MM.1S (cell line): ENCODE measurements at regions not wholly inside any gene's neighbourhood (a gene's known extent, or its start where the extent isn't known, plus 50 kb on each side); places are given as distances from the start of the nearest gene placed in this dataset.

Experiments used
- DNase-seq: peaks from one replicate; pipeline ENCODE4 v3.0.0-alpha.2; 2015
- H2AFZ ChIP-seq: fragments of 300-600 bp; sonication (generic); 2 replicates; pipeline ENCODE4 v1.6.0; 2016; ENCODE audit warnings: antibody characterized with exemption, low read length
- H3F3A ChIP-seq: fragments of 300-600 bp; sonication (generic); 2 replicates; pipeline ENCODE4 v1.6.1; 2016; ENCODE audit warnings: mild to moderate bottlenecking, antibody characterized with exemption, low read length, moderate library complexity, mixed read lengths; ENCODE audit not compliant: insufficient read depth
- H3K27ac ChIP-seq: fragments of 300-600 bp; sonication (generic); 2 replicates; pipeline ENCODE4 v1.5.1; 2016; ENCODE audit warnings: mild to moderate bottlenecking, low read length
- H3K27me3 ChIP-seq: fragments of 300-600 bp; sonication (generic); replicated peaks from 2 replicates; pipeline ENCODE4 v1.6.0; 2016; ENCODE audit warnings: low read length; ENCODE audit not compliant: insufficient read depth
- H3K36me3 ChIP-seq: fragments of 300-600 bp; sonication (generic); replicated peaks from 2 replicates; pipeline ENCODE4 v1.6.1; 2016; ENCODE audit warnings: mild to moderate bottlenecking, low read length, mixed read lengths; ENCODE audit not compliant: insufficient read depth
- H3K4me1 ChIP-seq: fragments of 300-600 bp; sonication (generic); 2 replicates; pipeline ENCODE4 v1.6.1; 2016; ENCODE audit warnings: low read length, mixed read lengths
- H3K4me2 ChIP-seq: fragments of 300-600 bp; sonication (generic); 2 replicates; pipeline ENCODE4 v1.6.0; 2016; ENCODE audit warnings: low read depth, low read length
- H3K4me3 ChIP-seq: fragments of 300-600 bp; sonication (generic); 2 replicates; pipeline ENCODE4 v1.5.1; 2016; ENCODE audit warnings: low read length, mixed read lengths
- H3K79me2 ChIP-seq: fragments of 300-600 bp; sonication (generic); 2 replicates; pipeline ENCODE4 v1.6.1; 2016; ENCODE audit warnings: mixed run types, low read length, mixed read lengths
- H3K9ac ChIP-seq: fragments of 300-600 bp; sonication (generic); 2 replicates; pipeline ENCODE4 v1.6.1; 2016; ENCODE audit warnings: low read length, mixed read lengths
- H3K9me2 ChIP-seq: fragments of 300-600 bp; sonication (generic); replicated peaks from 2 replicates; pipeline ENCODE4 v1.6.1; 2016; ENCODE audit warnings: mild to moderate bottlenecking, low read length, mixed read lengths; ENCODE audit not compliant: insufficient read depth
- H3K9me3 ChIP-seq: fragments of 300-600 bp; sonication (generic); replicated peaks from 2 replicates; pipeline ENCODE4 v1.6.1; 2016; ENCODE audit warnings: mild to moderate bottlenecking, low read length, mixed read lengths; ENCODE audit not compliant: insufficient read depth
- H4K20me1 ChIP-seq: fragments of 300-600 bp; sonication (generic); 2 replicates; pipeline ENCODE4 v1.6.1; 2016; ENCODE audit warnings: mild to moderate bottlenecking, low read length, moderate library complexity, mixed read lengths; ENCODE audit not compliant: insufficient read depth
- EZH2 ChIP-seq: fragments of 300-600 bp; sonication (generic); optimal IDR thresholded peaks from 2 replicates; pipeline ENCODE3; 2017; ENCODE audit warnings: low read depth, mild to moderate bottlenecking, antibody characterized with exemption, low read length, mixed read lengths
- EZH2phosphoT487 ChIP-seq: fragments of 300-600 bp; sonication (generic); IDR thresholded peaks from 2 replicates; pipeline ENCODE4 v1.6.1; 2018; ENCODE audit warnings: antibody characterized with exemption, low read length
- TF ChIP-seq, protein P1 (sequence below): fragments of 300-600 bp; sonication (generic); IDR thresholded peaks from 2 replicates; pipeline ENCODE4 v1.5.1; 2016; ENCODE audit warnings: antibody characterized with exemption, low read length, mixed read lengths

DNA sequence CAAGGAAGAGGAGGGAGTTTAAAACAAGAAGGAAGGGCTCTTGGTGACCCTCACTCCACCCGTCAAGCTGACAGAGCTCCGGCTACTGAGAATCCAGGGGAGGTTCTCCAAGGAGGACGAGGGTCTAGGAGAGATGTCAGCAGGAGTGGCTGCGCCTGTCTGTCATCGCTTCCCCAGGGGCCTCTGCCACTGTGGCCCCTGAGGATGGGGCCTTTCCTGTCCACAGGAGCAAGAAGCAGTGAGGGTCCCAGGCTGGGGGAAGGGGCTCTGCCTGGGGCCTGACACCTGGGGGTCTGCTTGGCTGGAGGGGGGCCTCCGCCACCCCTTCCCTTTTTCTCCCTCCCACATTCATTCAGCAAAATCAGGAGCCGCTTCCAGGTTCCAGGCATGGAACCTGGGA is 66.5 kb upstream of the TNRC6C start:
- no peak for TF ChIP-seq EZH2phosphoT487
- no peak for TF ChIP-seq EZH2
- TF ChIP-seq, protein P1, sequence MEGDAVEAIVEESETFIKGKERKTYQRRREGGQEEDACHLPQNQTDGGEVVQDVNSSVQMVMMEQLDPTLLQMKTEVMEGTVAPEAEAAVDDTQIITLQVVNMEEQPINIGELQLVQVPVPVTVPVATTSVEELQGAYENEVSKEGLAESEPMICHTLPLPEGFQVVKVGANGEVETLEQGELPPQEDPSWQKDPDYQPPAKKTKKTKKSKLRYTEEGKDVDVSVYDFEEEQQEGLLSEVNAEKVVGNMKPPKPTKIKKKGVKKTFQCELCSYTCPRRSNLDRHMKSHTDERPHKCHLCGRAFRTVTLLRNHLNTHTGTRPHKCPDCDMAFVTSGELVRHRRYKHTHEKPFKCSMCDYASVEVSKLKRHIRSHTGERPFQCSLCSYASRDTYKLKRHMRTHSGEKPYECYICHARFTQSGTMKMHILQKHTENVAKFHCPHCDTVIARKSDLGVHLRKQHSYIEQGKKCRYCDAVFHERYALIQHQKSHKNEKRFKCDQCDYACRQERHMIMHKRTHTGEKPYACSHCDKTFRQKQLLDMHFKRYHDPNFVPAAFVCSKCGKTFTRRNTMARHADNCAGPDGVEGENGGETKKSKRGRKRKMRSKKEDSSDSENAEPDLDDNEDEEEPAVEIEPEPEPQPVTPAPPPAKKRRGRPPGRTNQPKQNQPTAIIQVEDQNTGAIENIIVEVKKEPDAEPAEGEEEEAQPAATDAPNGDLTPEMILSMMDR: no peak
- H3K9me3 ChIP-seq: no peaks in the 10 kb centered on the region
- no peak overlapping the region for H3K4me2 ChIP-seq

DNA sequence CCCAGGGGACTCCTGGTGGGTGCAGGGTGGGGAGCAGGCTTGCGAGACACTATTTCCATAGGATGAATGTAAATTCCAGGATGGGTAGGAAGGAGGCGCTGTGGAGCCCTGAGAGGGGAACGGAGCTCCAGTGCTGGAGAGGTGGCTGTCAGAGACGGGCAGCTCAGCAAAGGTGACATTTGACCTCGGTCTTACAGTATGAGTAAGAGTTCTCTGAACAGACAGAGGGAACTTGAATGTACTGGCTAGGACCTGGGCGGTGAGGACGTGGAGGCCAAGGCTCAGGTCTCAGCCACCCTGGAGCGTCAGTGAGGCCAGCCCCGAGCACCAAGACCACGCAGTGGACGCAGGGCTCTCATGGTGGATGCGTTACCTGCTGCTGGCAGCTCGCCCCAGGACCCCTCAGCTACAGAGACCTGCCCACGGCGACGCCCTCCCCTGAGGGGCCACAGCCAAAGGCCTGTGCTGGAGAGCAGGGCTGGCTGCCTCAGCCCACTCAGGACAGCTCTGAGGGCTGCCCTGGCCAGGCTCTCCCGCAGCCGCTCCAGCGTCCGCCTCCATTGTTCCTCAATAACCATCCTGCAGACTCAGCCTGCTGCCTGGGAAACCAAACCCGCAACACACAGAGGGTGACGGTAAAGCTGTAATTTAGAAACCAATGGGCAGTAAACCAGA is 65.9 kb upstream of the TNRC6C start:
- no peaks in the 10 kb centered on the region for H3K36me3 ChIP-seq
- no peak overlapping the region for H3K4me2 ChIP-seq
- peaks cover 81% of the 10 kb centered on the region for H3K27me3 ChIP-seq
- TF ChIP-seq, protein P1: peak; percentile 46
- no peak for TF ChIP-seq EZH2phosphoT487
- H3K9me3 ChIP-seq: no peaks in the 10 kb centered on the region
- no peaks in the 10 kb centered on the region for H4K20me1 ChIP-seq
- no peaks in the 10 kb centered on the region for H3F3A ChIP-seq
- H3K9ac ChIP-seq: no peak overlapping the region
- no peak for DNase-seq
- no peaks in the 10 kb centered on the region for H3K79me2 ChIP-seq
- no peak overlapping the region for H2AFZ ChIP-seq
- H3K27ac ChIP-seq: no peak overlapping the region
- H3K9me2 ChIP-seq: no peaks in the 10 kb centered on the region
- no peak overlapping the region for H3K4me3 ChIP-seq
- H3K4me1 ChIP-seq: peaks cover 5% of the 10 kb centered on the region; the same call in 1 of the 2 replicates

More for the DNA sequence above, 66.5 kb upstream of the TNRC6C start:
- no peaks in the 10 kb centered on the region for H3K79me2 ChIP-seq
- H3K27ac ChIP-seq: no peak overlapping the region
- H2AFZ ChIP-seq: no peak overlapping the region
- no peaks in the 10 kb centered on the region for H3K36me3 ChIP-seq
- H3F3A ChIP-seq: no peaks in the 10 kb centered on the region
- H3K4me1 ChIP-seq: peaks cover 5% of the 10 kb centered on the region; the same call in 1 of the 2 replicates
- no peaks in the 10 kb centered on the region for H3K9me2 ChIP-seq
- no peaks in the 10 kb centered on the region for H4K20me1 ChIP-seq
- no peak for DNase-seq
- H3K27me3 ChIP-seq: peaks cover 81% of the 10 kb centered on the region
- H3K9ac ChIP-seq: no peak overlapping the region
- H3K4me3 ChIP-seq: no peak overlapping the region

DNA sequence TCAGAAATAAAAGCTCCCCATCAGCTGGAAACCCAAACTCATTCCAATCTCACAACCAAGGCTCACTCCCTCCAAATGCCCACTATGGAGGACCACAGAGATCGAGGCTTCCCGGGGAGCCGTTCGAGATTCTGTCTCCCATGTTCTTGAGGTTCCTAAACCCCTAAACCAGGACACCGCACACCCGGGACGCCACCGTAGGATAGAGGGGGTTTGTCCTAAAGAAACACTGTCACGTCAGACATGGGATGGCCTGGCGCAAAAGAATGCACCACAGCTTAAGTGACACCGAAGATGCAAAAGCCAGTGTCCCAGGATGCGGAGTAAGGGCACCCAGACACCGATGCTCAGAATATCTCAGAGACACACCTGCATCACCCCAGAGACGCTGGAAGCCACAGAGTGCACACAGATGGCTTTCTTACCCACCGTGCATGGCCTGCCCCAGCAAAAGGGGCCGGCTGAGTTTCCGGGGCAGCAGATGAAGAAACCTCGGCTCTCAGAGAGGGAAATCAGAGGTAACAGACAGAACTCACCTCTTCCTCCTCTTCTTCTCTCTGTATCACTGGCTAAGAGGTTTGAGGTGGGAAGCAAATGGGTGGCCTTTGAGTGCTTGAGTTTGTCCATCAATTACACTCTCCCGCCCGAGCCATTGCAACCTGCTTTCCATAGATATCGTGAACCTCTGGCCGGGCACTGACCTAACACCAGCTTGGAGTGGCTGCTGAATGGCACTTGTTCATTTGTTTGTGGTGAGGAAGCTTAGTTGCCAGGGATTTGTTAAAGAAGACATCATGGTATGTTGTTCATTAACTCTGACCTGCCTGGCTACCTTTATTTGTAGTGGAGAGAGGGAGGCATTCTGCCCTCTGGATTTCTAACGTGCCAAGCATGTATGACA is 65.1 kb upstream of the TNRC6C start:
- Histone ChIP-seq H3K9ac (no peak overlapping the region), H3K9me3 (no peaks in the 10 kb centered on the region)
- no peak for DNase-seq

More for the DNA sequence above, 65.1 kb upstream of the TNRC6C start:
- TF ChIP-seq EZH2 (no peak), EZH2phosphoT487 (no peak)
- TF ChIP-seq, protein P1: no peak
- H3K79me2 ChIP-seq: no peaks in the 10 kb centered on the region
- no peak overlapping the region for H3K4me2 ChIP-seq
- H3K27me3 ChIP-seq: peaks cover 81% of the 10 kb centered on the region
- H3K27ac ChIP-seq: no peak overlapping the region
- no peak overlapping the region for H3K4me3 ChIP-seq
- H3K4me1 ChIP-seq: no peaks in the 10 kb centered on the region
- H4K20me1 ChIP-seq: no peaks in the 10 kb centered on the region
- H3K36me3 ChIP-seq: no peaks in the 10 kb centered on the region
- no peaks in the 10 kb centered on the region for H3F3A ChIP-seq
- H3K9me2 ChIP-seq: no peaks in the 10 kb centered on the region
- H2AFZ ChIP-seq: no peak overlapping the region
